Thyroid gland (tissue), 4 donors: ENCODE measurements at regions not wholly inside any gene's neighbourhood (a gene's known extent, or its start where the extent isn't known, plus 50 kb on each side); places are given as distances from the start of the nearest gene placed in this dataset.

Experiments used
- DNase-seq, 2 donors: peaks; one replicate each; pipeline ENCODE4 v3.0.0-alpha.2; 2019
- H3K27ac ChIP-seq, 3 donors: fragments of 200-600 bp; sonication (generic); 1 replicate in 2 of 3; 2 replicates in 1 of 3; pipeline ENCODE4 v1.5.1; 2016 to 2019; ENCODE audit warnings: mild to moderate bottlenecking in 1 of 3, moderate library complexity in 1 of 3
- H3K27me3 ChIP-seq: fragments of 200-600 bp; sonication (generic); one replicate; pipeline ENCODE4 v1.5.1; 2019
- H3K36me3 ChIP-seq, 2 donors: fragments of 200-600 bp; sonication (generic); one replicate each; pipeline ENCODE4 v1.5.1; 2016 to 2019
- H3K4me1 ChIP-seq, 2 donors: fragments of 200-600 bp; sonication (generic); one replicate each; pipeline ENCODE4 v1.5.1; 2017 to 2019
- H3K4me3 ChIP-seq, 3 donors: fragments of 200-600 bp; sonication (generic); replicated peaks in 1 of 3; 1 replicate in 2 of 3; 2 replicates in 1 of 3; pipeline ENCODE4 v1.5.1; 2016; ENCODE audit warnings: mild to moderate bottlenecking in 1 of 3
- H3K9me3 ChIP-seq: fragments of 200-600 bp; sonication (generic); one replicate; pipeline ENCODE4 v1.5.1; 2017
- CTCF ChIP-seq, 6 experiments: fragments of 200-600 bp in 3 of 6; fragments of 450-650 bp in 3 of 6; sonication (generic) in 3 of 6; IDR thresholded peaks; one replicate each; pipeline ENCODE4 v1.5.1; 2016 to 2019; ENCODE audit warnings: antibody characterized with exemption in 6 of 6, mild to moderate bottlenecking in 2 of 6, inconsistent platforms in 1 of 6, moderate library complexity in 1 of 6
- POLR2A ChIP-seq, 2 donors: fragments of 450-650 bp; IDR thresholded peaks; one replicate each; pipeline ENCODE4 v1.6.1; 2017; ENCODE audit warnings: antibody characterized with exemption in 2 of 2, mild to moderate bottlenecking in 2 of 2, moderate library complexity in 1 of 2
- WGBS, 2 donors: methylation state at CpG; one replicate each; pipeline ENCODE4 v1.1.5; 2017; 5-methylcytosine and 5-hydroxymethylcytosine counted together
- intact Hi-C: fragments of 100-400 bp; cut with DNase I; formaldehyde crosslinking; loops from one replicate; pipeline ENCODE4 v1.15.1; 2023

DNA sequence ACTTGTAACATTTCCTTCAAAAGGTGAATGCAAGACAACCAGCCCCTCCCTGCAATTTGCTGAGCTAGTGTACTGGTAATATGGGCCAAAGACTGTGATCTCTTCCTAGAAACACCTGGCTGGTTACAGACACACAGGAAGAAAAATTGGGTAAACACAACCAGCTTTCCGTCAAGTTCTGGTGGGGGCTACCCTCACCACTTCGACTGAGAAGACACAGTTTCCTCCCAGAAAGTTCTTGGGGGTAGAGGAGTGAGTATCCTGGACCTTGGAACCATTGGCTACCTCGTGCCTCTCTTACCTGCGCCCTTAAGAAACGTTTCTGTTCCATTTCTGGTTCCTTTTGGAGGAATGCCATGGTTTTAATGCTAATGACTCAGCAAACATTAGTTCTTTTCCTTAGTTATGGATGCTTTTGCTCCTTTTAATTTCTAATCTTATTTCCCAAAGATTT lies 120.9 kb upstream of the DLX2 start:
- Histone ChIP-seq H3K4me1 (peaks cover 11 to 12% of the 10 kb centered on the region in 2 donors), H3K27ac (no peak overlapping the region), H3K36me3 (no peaks in the 10 kb centered on the region), H3K4me3 (no peak overlapping the region), H3K27me3 (no peaks in the 10 kb centered on the region), H3K9me3 (no peaks in the 10 kb centered on the region)
- no peak for TF ChIP-seq CTCF (IDR thresholded peaks at IDR 0.05)
- no peak for DNase-seq
- 59 to 69% methylated on average over 5 of the region's 5 CpGs for WGBS, 2 donors
- intact Hi-C loops: no loop called here

DNA sequence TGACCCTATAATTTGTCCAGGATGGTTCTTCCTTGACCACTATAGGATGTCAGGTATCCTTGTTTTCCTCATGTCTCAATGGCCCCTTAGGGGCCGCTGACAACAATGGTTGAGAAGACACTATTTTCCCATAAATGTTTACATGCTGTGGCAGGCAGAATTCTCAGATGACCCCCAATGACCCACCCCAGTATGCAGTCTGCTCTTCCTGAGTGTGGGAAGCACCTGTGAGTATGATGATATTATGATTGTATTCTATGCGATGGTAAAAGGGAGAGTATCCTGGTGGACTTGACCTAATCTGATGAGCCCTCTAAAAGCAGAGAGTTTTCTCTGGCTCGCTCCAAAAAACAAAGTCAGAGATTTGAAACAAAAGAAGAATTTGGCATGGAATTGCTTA lies 123.1 kb upstream of the DLX2 start:
- Histone ChIP-seq H3K27me3 (no peaks in the 10 kb centered on the region), H3K4me1 (peaks cover 19 to 23% of the 10 kb centered on the region in 2 donors), H3K36me3 (no peaks in the 10 kb centered on the region), H3K9me3 (no peaks in the 10 kb centered on the region), H3K27ac (no peak overlapping the region), H3K4me3 (no peak overlapping the region)
- DNase-seq: no peak
- intact Hi-C loops: no loop called here
- 81 to 96% methylated on average over 3 of the region's 3 CpGs for WGBS, 2 donors
- TF ChIP-seq POLR2A (IDR thresholded peaks at IDR 0.05) (no peak), CTCF (IDR thresholded peaks at IDR 0.05) (no peak)

- Histone ChIP-seq H3K4me3 (no peak overlapping the region), H3K27me3 (no peaks in the 10 kb centered on the region), H3K9me3 (no peaks in the 10 kb centered on the region), H3K27ac (no peak overlapping the region), H3K36me3 (no peaks in the 10 kb centered on the region), H3K4me1 (peaks cover 22 to 29% of the 10 kb centered on the region in 2 donors)
- intact Hi-C loops: no loop called here
- 88 to 91% methylated on average over 9 of the region's 9 CpGs for WGBS, 2 donors
- no peak for DNase-seq
- TF ChIP-seq CTCF (IDR thresholded peaks at IDR 0.05): no peak
- TF ChIP-seq POLR2A (IDR thresholded peaks at IDR 0.05): no peak
Measured at GRCh38 chr2:172226244-172227061, 123.8 kb upstream of the DLX2 start.

- Histone ChIP-seq H3K4me3 (no peak overlapping the region), H3K9me3 (no peaks in the 10 kb centered on the region), H3K27me3 (no peaks in the 10 kb centered on the region), H3K36me3 (no peaks in the 10 kb centered on the region), H3K4me1 (peaks cover 32 to 42% of the 10 kb centered on the region in 2 donors), H3K27ac (no peak overlapping the region)
- WGBS, 2 donors: 73 to 75% methylated on average over 4 of the region's 4 CpGs
- intact Hi-C loops: no loop called here
- no peak for DNase-seq
- TF ChIP-seq CTCF (IDR thresholded peaks at IDR 0.05) (no peak), POLR2A (IDR thresholded peaks at IDR 0.05) (no peak)
Measured at GRCh38 chr2:172227719-172228118, 125.0 kb upstream of the DLX2 start.

DNA sequence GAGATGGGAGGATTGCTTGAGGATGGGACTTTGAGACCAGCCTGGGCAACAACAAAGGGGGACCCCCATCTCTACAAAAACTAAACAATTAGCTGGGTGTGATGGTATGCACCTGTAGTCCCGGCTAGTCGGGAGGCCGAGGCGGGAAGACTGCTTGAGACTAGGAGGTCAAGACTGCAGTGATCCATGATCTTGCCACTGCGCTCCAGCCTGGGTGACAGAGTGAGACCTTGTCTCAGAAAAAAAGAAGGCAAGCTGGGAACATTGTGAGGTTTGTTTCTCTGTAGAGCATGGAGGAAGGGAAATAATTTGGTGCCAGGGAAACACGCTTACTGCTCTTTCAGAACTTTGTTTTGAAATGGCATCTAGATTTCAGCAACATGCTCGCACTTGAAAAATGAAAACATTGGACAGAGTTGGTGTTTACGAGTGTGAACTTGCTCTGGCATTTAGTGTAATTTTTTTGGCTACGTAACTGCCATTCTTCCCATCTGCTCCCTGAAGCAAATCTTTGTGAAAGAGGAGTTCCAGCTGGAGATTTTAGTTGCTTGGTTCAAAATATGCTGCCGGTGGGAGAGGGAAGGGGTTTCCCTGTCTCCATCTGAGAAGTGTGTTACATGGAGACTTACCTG lies 125.6 kb upstream of the DLX2 start:
- Histone ChIP-seq H3K9me3 (no peaks in the 10 kb centered on the region), H3K27me3 (no peaks in the 10 kb centered on the region), H3K27ac (no peak overlapping the region), H3K4me3 (no peak overlapping the region), H3K36me3 (no peaks in the 10 kb centered on the region), H3K4me1 (peaks cover 35 to 47% of the 10 kb centered on the region in 2 donors)
- DNase-seq: peak; percentile 34 to 58
- 33 to 34% methylated on average over 10 of the region's 10 CpGs for WGBS, 2 donors
- no peak for TF ChIP-seq CTCF (IDR thresholded peaks at IDR 0.05)
- TF ChIP-seq POLR2A (IDR thresholded peaks at IDR 0.05): no peak
- intact Hi-C loops: no loop called here
